Right atrium auricular region (tissue), 2 donors: ENCODE measurements at regions not wholly inside any gene's neighbourhood (a gene's known extent, or its start where the extent isn't known, plus 50 kb on each side); places are given as distances from the start of the nearest gene placed in this dataset.

ENCODE experiments used
- DNase-seq: peaks from one replicate; pipeline ENCODE4 v3.0.0-alpha.2; 2019; ENCODE audit warnings: low spot score
- H3K27ac ChIP-seq, 2 donors: fragments of 200-600 bp; sonication (generic); 1 replicate in 1 of 2; 2 replicates in 1 of 2; pipeline ENCODE4 v1.5.1; 2016 to 2019
- H3K27me3 ChIP-seq, 2 donors: fragments of 200-600 bp; sonication (generic); one replicate each; pipeline versions ENCODE4 v1.5.1 to v1.6.0; 2017 to 2019
- H3K36me3 ChIP-seq: fragments of 200-600 bp; sonication (generic); one replicate; pipeline ENCODE4 v1.5.1; 2016
- H3K4me1 ChIP-seq, 2 donors: fragments of 200-600 bp; sonication (generic); one replicate each; pipeline versions ENCODE4 v1.5.1 to v1.6.0; 2017 to 2019
- H3K4me3 ChIP-seq, 2 donors: fragments of 200-600 bp; sonication (generic); 1 replicate in 1 of 2; 2 replicates in 1 of 2; pipeline ENCODE4 v1.5.1; 2017 to 2019; ENCODE audit warnings: mild to moderate bottlenecking in 1 of 2, moderate library complexity in 1 of 2
- H3K9me3 ChIP-seq, 2 donors: fragments of 200-600 bp; sonication (generic); one replicate each; pipeline ENCODE4 v1.5.1; 2019
- CTCF ChIP-seq, 2 donors: fragments of 200-600 bp; sonication (generic); IDR thresholded peaks; one replicate each; pipeline ENCODE4 v1.5.1; 2019; ENCODE audit warnings: antibody characterized with exemption in 2 of 2

- TF ChIP-seq CTCF (IDR thresholded peaks at IDR 0.05), result no peak
- Histone ChIP-seq H3K36me3 (no peaks in the 10 kb centered on the region), H3K4me1 (no peaks in the 10 kb centered on the region), H3K4me3 (no peak overlapping the region), H3K27ac (no peak overlapping the region), H3K27me3 (no peaks in the 10 kb centered on the region), H3K9me3 (no peaks in the 10 kb centered on the region)
- no peak for DNase-seq
Measured at GRCh38 chr18:78208461-78208860, 771.2 kb upstream of the SALL3 start.

GRCh38 chr18:78213361-78213994 lies 766.1 kb upstream of the SALL3 start:
- Histone ChIP-seq H3K9me3 (no peaks in the 10 kb centered on the region), H3K27me3 (no peaks in the 10 kb centered on the region), H3K36me3 (no peaks in the 10 kb centered on the region), H3K27ac (no peak overlapping the region), H3K4me1 (no peaks in the 10 kb centered on the region), H3K4me3 (no peak overlapping the region)
- DNase-seq, result no peak
- TF ChIP-seq CTCF (IDR thresholded peaks at IDR 0.05), result no peak

GRCh38 chr18:78221496-78221895 lies 758.1 kb upstream of the SALL3 start:
- no peaks in the 10 kb centered on the region for H3K9me3 ChIP-seq
- no peaks in the 10 kb centered on the region for H3K4me1 ChIP-seq
- H3K27ac ChIP-seq, result no peak overlapping the region
- H3K36me3 ChIP-seq, result no peaks in the 10 kb centered on the region
- no peaks in the 10 kb centered on the region for H3K27me3 ChIP-seq
- DNase-seq, result no peak
- no peak overlapping the region for H3K4me3 ChIP-seq
- no peak for TF ChIP-seq CTCF (IDR thresholded peaks at IDR 0.05)

- H3K9me3 ChIP-seq, result no peaks in the 10 kb centered on the region
- no peak for DNase-seq
- H3K27ac ChIP-seq, result no peak overlapping the region
- H3K4me3 ChIP-seq, result no peak overlapping the region
- H3K36me3 ChIP-seq, result no peaks in the 10 kb centered on the region
- no peaks in the 10 kb centered on the region for H3K27me3 ChIP-seq
- H3K4me1 ChIP-seq, result no peaks in the 10 kb centered on the region
- no peak for TF ChIP-seq CTCF (IDR thresholded peaks at IDR 0.05)
Measured at GRCh38 chr18:78228974-78229373, 750.6 kb upstream of the SALL3 start.

GRCh38 chr18:78230911-78231310 lies 748.7 kb upstream of the SALL3 start:
- no peaks in the 10 kb centered on the region for H3K27me3 ChIP-seq
- H3K4me1 ChIP-seq, result no peaks in the 10 kb centered on the region
- no peak overlapping the region for H3K4me3 ChIP-seq
- H3K27ac ChIP-seq, result no peak overlapping the region
- DNase-seq, result no peak
- TF ChIP-seq CTCF (IDR thresholded peaks at IDR 0.05), result no peak
- H3K36me3 ChIP-seq, result no peaks in the 10 kb centered on the region
- no peaks in the 10 kb centered on the region for H3K9me3 ChIP-seq

- Histone ChIP-seq H3K9me3 (no peaks in the 10 kb centered on the region), H3K4me3 (no peak overlapping the region), H3K27me3 (no peaks in the 10 kb centered on the region), H3K36me3 (no peaks in the 10 kb centered on the region), H3K4me1 (no peaks in the 10 kb centered on the region), H3K27ac (no peak overlapping the region)
- no peak for DNase-seq
- TF ChIP-seq CTCF (IDR thresholded peaks at IDR 0.05), result no peak
Measured at GRCh38 chr18:78232196-78232595, 747.4 kb upstream of the SALL3 start.
